SK-MEL-5 (cell line): ENCODE measurements at regions not wholly inside any gene's neighbourhood (a gene's known extent, or its start where the extent isn't known, plus 50 kb on each side); places are given as distances from the start of the nearest gene placed in this dataset.
A peak's percentile ranks its signal among the peaks of the same experiment; 100 is the strongest.

Source experiments
- DNase-seq: peaks from one replicate; pipeline ENCODE4 v3.0.0-alpha.2; 2016; ENCODE audit warnings: low read depth, low spot score
- in situ Hi-C: cut with HindIII; loops from 2 replicates; pipeline ENCODE4 v1.10.0; 2016; ENCODE audit warnings: low sequenced_read_pairs, high pct_unique_total_duplicates, low pct_unique_long_range_greater_than_20kb

DNA sequence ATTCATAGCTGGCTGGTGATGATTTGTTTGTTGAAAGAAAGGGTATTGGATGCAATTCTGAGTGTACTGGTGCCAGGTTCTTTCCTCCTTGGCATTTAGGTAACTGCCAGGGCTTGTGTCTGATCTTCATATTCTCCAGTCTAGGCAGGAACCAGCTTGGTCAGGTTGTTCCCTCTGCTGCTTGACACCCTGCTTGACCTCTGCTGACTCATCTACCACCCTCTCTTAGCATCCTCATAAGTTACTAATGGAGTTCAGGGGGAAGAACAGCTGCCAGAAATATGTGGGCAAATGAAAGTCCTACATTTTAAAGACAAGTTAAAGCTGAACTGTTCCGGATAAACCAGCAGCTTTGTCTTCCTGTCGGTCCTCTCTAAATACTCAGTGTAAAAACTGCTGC, 116.1 kb upstream of the TNC start:
- in situ Hi-C loops, result no loop called here
- DNase-seq, result no peak

DNA sequence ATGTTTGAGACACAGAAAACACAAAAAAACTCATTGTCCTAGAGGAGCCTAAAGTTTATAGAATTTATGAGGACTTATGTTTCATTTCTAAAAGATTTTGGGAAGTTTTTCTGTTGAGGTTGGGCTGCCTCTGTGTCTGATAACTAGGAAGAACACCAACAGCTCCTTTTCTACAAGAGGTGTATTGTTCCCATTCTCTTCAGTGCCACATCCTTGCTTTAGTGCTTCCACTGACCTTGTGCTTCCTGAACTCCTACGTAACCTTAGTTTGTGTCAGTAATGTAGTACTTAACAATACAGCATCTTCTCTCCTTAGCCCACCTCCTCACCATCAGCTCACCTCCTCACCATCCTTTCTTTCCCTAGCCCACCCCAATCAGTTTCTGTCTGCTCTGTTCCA, 117.3 kb upstream of the TNC start:
- peak; percentile 53 for DNase-seq
- in situ Hi-C loops, result no loop called here

- in situ Hi-C loops, result no loop called here
- DNase-seq, result no peak
These were observed 119.5 kb upstream of the TNC start for GRCh38 chr9:115237385-115237998.

- in situ Hi-C loops, result no loop called here
- DNase-seq, result no peak
These were observed 122.7 kb upstream of the TNC start for GRCh38 chr9:115240676-115241075.

DNA sequence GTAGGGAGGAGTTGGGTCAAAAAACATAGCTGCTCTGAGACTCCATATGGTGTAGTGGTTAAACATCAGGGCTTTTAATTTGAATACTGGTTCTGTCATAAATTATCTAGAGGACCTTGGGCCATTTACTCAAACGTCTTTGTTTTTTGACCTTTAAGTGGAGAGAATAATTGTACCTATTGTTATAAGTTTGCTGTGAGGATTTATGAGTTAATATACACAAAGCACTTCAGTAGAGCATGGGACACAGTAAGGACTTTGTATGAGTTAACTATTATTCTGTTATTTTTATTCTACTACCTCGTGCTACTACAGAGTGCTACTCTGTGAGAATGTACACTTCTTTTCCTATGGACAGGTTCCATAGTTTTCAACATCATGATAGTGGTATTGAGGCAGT, 123.7 kb upstream of the TNC start:
- peak; percentile 91 for DNase-seq
- in situ Hi-C loops, result no loop called here

- DNase-seq, result no peak
- in situ Hi-C loops, result no loop called here
These were observed 131.5 kb upstream of the TNC start for GRCh38 chr9:115249488-115249887.

GRCh38 chr9:115250621-115251032, 132.7 kb upstream of the TNC start:
- in situ Hi-C loops, result no loop called here
- DNase-seq, result no peak

DNA sequence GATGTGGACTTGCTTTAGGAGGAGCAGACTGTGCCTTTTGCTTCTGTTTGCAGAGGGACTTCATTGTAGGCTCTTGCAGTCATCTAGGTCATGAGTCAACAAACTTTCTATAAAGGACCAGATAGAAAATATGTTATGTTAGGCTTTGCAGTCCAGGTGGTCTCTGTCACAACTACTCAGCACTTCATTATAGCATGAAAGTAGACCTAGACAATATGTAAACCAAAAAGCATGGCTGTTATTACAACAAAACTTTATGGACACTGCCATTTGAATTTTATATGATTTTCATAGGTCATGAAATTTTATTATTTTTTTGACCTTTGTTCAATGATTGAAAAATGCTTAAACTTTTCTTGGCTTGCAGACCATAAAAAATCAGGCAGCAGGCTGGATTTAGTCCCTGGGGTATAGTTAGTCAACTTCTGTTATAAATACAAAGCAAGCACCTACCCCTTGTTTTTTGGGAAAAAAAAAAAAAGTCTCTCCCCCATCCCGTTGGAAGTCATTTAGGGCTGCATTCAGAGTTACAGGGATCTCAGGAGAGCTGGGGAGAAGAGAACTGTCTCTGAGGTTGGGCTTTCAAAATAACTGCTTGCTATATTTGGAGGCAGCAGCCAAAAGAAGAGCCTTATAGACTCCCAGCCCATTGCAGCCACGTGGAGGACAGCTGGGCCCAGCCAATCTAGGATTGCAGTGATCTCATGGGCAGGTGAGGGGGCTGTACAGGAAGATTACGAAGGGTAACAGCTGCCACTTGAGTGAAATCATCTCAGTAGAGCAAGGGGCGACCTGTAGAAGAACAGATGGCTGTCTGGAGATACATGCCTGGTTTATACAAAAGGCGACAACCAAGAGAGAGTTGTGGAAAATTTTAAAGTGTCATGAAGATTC, 136.6 kb upstream of the TNC start:
- in situ Hi-C loops, result no loop called here
- DNase-seq, result no peak

DNA sequence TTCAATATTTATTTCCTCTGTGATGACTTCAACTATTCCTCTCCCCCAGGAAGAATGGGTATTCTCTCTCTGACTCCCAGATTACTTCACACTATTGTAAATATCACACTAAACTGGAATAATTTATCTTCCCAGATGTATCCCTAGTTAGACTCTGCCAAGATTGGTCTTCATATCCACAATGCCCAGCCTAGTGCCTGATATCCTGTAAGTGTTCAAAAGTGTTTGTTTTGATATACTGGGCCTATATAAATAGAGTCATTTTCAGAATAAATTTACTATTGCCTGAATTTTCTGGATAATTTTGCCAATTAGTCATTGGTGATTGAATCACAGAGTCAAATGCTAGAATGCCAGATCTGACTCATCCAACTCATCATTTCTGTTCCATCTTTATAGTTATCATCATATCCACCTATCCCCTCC, 143.7 kb upstream of the TNC start:
- DNase-seq, result no peak
- in situ Hi-C loops, result no loop called here

DNA sequence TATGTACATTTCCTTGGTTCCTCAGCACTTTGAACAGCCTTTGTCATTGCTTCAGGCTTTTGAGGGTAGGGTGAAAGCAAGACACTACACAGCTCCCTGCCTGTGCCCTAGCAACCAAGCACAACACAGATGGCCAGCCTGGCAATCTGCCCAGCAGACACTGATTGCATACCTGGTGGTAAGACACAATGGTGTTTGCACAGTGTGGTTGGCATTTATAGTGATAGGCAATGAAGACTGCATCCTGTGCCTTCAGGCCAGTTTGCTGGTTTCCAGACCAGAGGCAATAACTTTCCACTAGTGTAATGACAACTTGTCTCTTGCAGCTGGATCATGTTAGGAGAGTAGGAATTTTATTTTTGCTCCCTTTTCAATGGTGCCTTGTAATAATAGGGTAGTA, 144.5 kb upstream of the TNC start:
- DNase-seq, result peak; percentile 59
- in situ Hi-C loops, result no loop called here

- in situ Hi-C loops, result no loop called here
- no peak for DNase-seq
These were observed 145.0 kb upstream of the TNC start for GRCh38 chr9:115262952-115263351.

DNA sequence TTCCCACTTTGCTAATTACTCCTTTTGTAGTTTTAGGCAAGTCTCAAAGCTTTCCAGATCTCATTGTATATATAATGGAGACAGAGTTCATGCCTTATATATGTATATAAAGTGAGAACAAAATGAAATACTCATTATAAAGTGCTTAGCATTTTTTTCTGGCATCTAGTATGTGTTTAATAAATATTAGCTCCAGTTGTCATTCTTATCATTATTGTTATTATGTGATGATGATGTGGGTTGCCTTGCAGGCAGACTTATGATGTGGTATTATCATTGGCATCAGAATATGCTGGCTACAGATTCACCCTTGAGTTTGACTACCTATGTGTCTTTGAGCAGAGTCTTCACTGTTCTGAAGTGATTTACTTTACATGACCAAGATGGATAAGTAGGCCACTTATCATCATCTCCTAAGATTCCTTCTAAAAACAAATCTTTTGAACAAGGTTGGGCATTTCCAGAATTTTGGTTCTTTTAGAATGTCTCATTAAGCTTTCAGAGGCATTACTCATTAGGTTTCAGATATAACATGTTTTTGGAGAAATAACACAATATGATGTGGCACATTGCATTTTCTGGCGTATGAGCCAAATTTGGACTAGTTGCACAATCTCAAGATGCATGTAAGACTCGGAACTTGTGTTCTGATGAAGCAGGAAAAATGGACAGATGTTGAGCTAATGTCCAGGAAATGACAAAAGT, 145.6 kb upstream of the TNC start:
- in situ Hi-C loops, result no loop called here
- DNase-seq, result no peak

DNA sequence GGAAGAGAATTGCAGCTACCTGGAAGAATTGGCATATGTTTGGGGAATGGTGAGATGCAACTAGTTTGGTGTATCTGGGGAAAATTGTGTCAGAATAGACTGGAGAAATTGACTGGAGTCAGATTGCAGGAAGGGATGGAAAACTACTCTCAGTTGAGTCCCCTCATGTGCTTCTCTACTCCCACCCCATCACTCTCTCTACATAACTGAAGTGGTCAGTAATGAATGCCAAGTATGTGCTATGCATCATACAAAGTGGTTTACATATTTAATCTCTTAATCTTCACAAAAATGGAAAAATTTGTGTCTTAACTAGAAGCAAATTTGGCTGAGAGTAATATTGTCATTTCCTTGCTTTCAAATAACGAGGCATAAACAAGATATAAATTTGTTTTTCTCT, 146.4 kb upstream of the TNC start:
- DNase-seq, result no peak
- in situ Hi-C loops, result no loop called here

DNA sequence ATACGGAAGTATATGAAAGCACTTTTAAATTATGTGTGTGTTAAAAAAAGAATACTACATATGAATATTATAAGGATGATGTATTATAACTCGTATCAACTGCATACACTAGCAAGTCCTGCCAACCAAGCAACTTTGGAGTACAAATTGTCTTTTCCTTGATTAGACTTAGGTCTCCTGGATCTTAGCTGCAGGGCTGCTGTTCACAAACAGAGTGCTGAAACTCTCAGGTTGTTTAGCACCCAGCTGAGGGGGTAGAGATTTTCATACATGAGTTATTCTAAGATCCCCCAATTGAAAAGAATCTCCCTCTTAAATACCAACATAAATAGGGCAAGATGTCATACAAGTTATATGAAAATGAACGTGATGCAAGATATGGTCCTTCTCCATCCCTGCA, 149.8 kb upstream of the TNC start:
- in situ Hi-C loops, result no loop called here
- DNase-seq, result no peak

- in situ Hi-C loops, result no loop called here
- no peak for DNase-seq
These were observed 157.8 kb upstream of the TNC start for GRCh38 chr9:115275753-115276152.

DNA sequence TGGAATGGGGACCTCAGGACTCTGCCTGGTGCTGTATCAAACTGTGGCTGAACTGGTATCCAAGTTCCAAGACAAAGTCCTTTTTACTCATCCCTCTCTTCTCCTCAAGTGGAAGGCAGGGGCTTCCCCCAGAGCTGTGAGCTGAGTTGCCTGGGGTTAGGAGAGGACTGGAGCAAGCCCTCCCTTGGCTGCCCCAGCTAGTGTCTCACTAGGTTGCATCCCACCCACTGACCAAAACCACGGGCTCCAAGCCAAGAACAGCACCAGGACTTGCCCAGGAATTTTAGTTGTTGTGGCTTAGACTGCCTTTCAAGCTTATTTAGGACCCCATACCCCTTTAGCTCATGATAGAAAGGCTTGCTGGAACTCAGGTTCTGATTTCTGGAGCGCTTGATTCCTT, 158.7 kb upstream of the TNC start:
- DNase-seq, result no peak
- in situ Hi-C loops, result no loop called here

DNA sequence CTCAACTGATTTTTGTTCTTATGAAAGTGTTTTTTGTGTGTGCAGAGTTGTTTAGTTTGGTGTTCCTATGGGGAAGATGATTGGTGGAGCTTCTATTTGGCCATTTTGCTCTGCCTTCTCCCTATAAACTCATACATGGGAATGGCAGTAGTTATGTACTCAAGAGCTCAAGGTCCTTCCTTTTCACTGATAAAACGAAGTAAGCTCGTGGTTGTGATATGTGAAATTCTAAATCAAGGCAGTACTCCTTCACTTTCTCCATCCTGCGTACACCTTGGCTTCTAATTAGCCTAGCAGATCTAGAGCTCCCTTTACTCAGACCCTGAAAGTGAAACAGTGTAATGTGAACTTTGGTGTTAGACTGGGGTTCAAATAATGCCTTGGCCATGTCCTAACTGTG, 159.3 kb upstream of the TNC start:
- in situ Hi-C loops, result no loop called here

GRCh38 chr9:115278326-115279035, 160.5 kb upstream of the TNC start:
- in situ Hi-C loops, result no loop called here

More for the DNA sequence above, 159.3 kb upstream of the TNC start:
- DNase-seq, result no peak

More at GRCh38 chr9:115278326-115279035, 160.5 kb upstream of the TNC start:
- DNase-seq, result no peak
